HFF-Myc (cell line): ENCODE measurements at regions not wholly inside any gene's neighbourhood (a gene's known extent, or its start where the extent isn't known, plus 50 kb on each side); places are given as distances from the start of the nearest gene placed in this dataset.

Experiments
- DNase-seq: peaks from one replicate; pipeline ENCODE4 v3.0.0-alpha.2; 2011; ENCODE audit warnings: low read depth; ENCODE audit errors: extremely low read depth
- H3K4me3 ChIP-seq: replicated peaks from 2 replicates; pipeline ENCODE4 v1.5.1; 2011; ENCODE audit warnings: low read depth, mild to moderate bottlenecking, control low read depth, low read length
- TF ChIP-seq, protein P1 (sequence below): IDR thresholded peaks from 2 replicates; pipeline ENCODE4 v1.5.1; 2012; ENCODE audit warnings: mild to moderate bottlenecking, low read depth, low read length, control low read depth; ENCODE audit errors: missing control alignments

DNA sequence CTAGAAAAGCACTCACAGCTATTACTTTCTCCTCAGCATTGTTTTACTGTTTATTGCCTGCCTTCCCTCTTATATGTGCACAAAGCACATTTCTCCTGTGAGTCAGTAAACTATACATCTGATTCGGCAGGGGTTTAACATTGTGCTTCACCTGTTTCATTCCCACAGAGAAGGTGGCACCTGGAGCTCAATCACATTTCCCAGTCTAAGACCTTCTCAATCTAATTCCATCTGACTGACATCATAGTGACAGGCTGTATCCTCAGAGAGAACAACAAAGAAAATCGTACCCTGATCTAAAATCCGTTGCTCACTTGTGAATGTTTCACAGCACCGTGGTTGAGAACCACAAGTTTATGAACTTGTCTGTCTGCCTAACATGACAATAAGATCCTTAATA is 92.4 kb upstream of the CAST start:
- no peak overlapping the region for H3K4me3 ChIP-seq
- no peak for DNase-seq
- TF ChIP-seq, protein P1, sequence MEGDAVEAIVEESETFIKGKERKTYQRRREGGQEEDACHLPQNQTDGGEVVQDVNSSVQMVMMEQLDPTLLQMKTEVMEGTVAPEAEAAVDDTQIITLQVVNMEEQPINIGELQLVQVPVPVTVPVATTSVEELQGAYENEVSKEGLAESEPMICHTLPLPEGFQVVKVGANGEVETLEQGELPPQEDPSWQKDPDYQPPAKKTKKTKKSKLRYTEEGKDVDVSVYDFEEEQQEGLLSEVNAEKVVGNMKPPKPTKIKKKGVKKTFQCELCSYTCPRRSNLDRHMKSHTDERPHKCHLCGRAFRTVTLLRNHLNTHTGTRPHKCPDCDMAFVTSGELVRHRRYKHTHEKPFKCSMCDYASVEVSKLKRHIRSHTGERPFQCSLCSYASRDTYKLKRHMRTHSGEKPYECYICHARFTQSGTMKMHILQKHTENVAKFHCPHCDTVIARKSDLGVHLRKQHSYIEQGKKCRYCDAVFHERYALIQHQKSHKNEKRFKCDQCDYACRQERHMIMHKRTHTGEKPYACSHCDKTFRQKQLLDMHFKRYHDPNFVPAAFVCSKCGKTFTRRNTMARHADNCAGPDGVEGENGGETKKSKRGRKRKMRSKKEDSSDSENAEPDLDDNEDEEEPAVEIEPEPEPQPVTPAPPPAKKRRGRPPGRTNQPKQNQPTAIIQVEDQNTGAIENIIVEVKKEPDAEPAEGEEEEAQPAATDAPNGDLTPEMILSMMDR, result no peak

DNA sequence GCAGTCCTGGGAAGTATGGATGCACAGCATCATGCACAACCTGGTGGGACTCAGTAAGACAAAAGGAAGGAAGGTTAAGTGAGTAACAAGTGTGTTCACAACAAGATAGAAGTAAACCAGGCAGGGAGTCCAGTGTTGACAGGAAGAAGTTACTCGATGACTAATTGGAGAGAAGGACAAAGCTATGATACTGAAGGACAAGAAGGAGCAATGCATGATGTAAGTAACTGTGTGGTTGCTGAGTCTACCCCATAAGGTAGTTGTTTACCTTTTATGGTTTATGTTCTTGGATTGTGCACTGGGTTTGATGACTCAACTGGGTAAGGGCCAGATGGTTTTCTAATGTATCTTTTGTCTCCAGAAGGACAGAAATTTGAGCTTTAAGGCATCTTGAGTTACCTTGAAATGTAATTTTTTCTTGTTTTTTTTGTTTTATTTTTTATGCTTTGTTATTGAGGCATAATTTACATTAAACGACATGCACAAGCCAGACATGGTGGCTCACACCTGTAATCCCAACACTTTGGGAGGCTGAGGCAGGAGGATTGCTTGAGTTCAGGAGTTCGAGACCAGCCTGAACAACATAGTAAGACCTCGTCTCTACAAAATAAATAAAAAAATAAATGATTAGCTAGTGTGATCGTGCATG is 89.2 kb upstream of the CAST start:
- TF ChIP-seq, protein P1, result no peak
- no peak overlapping the region for H3K4me3 ChIP-seq
- DNase-seq, result peak; percentile 96

DNA sequence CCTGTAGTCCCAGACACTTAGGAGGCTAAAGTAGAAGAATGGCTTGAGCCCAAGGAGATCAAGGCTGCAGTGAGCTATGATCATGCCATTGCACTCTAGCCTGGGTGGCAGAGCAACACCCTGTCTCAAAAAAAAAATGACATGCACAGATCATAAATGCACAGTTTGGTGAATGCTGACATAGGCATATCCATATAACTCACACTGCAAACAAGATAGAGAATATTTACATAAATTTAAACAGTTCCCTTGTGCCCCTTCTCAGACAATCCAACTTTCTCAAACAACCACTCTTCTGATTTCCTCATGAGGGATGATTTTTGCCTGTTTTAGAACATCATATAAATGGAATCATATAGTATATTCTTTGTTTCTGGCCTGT is 88.7 kb upstream of the CAST start:
- DNase-seq, result no peak
- no peak overlapping the region for H3K4me3 ChIP-seq
- TF ChIP-seq, protein P1, result no peak

DNA sequence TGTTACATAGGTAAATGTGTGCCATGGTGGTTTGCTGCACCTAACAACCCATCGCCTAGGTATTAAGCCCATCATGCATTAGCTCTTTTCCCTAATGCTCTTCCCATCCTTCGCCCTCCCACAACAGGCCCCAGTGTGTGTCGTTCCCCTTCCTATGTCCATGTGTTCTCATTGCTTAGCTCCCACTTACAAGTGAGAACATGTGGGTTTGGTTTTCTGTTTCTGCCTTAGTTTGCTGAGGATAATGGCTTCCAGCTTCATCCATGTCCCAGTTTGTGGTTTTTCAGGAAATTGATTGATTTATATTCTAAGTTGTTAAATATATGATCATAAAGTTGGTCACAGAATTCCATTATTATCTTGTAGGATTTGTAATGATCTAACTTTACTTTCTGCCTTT is 85.3 kb upstream of the CAST start:
- TF ChIP-seq, protein P1, result no peak
- H3K4me3 ChIP-seq, result no peak overlapping the region
- peak; percentile 42 for DNase-seq

DNA sequence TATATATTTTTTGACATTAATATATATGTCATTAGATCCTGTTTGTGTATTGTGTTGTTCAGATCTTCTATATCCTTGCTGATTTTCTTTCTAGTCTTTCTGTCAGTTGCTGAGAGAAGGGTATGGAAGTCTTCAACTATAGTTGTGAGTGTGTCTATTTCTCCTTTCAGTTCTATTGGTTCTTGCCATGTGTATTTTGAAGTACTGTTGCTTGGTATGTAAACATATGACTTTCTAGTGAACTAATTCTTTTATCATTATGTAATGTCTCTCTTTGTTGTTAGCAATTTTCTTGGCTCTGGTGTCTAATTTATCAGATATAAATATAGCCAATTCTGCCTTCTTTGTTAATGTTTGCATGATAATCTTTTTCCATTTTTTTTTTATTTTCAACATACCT is 84.3 kb upstream of the CAST start:
- no peak overlapping the region for H3K4me3 ChIP-seq
- DNase-seq, result no peak
- TF ChIP-seq, protein P1, result no peak

DNA sequence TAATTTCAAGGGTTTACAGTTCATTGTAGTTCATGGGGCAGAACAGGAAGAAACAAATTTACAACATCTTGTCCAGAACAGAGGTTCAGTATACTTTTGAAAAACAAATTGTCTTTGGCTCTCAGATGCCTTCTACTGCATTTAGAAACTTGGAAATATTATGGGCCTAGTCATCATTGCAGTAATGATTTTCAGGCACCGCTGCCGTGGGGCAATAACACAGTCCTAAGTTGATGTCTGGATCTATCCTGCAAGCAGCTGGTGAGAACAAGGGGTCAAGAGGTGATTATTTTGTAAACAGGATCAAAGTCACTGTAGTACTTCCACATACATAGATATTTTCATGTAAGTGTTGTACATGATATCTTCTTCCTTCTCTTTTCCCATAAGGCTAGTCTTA is 82.5 kb upstream of the CAST start:
- H3K4me3 ChIP-seq, result no peak overlapping the region
- TF ChIP-seq, protein P1, result no peak
- no peak for DNase-seq

DNA sequence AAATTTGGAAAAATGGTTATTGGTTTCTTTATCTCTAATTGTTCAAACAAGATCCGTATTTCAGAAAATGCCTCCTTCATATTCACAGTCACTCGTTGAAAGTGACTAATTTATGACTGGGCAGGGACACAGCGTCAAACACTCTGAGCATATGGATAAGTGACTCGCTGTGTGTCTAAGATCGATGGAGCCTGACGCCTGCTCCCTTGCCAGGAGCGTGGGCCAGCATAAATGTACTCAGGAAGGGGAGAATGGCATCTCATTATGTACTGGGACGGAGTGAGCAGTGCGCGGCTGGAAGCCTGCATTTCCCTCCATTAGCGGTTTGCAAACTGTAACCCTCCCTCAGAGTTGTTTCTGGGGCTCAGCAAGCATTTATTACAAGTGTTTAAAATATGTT is 79.8 kb upstream of the CAST start:
- DNase-seq, result no peak
- H3K4me3 ChIP-seq, result no peak overlapping the region
- TF ChIP-seq, protein P1, result no peak
